Iris pigment epithelial cell (primary cell): ENCODE measurements at regions not wholly inside any gene's neighbourhood (a gene's known extent, or its start where the extent isn't known, plus 50 kb on each side); places are given as distances from the start of the nearest gene placed in this dataset.
A peak's percentile ranks its signal among the peaks of the same experiment; 100 is the strongest.

Source experiments
- DNase-seq: peaks from one replicate; pipeline ENCODE4 v3.0.0-alpha.2; 2011; ENCODE audit warnings: low read depth

- DNase-seq: no peak
Measured at GRCh38 chr7:84617265-84618030, 422.9 kb upstream of the SEMA3A start.

- DNase-seq: peak; percentile 19
Measured at GRCh38 chr7:84614821-84615501, 420.4 kb upstream of the SEMA3A start.

- no peak for DNase-seq
Measured at GRCh38 chr7:84612981-84613681, 418.5 kb upstream of the SEMA3A start.

GRCh38 chr7:84611391-84611790 is 416.8 kb upstream of the SEMA3A start:
- no peak for DNase-seq

GRCh38 chr7:84610390-84610789 is 415.8 kb upstream of the SEMA3A start:
- DNase-seq: no peak

- no peak for DNase-seq
Measured at GRCh38 chr7:84605301-84605700, 410.7 kb upstream of the SEMA3A start.

- DNase-seq: no peak
Measured at GRCh38 chr7:84603545-84603944, 409.0 kb upstream of the SEMA3A start.

- DNase-seq: no peak
Measured at GRCh38 chr7:84595026-84595425, 400.4 kb upstream of the SEMA3A start.

- no peak for DNase-seq
Measured at GRCh38 chr7:84591897-84592296, 397.3 kb upstream of the SEMA3A start.

- DNase-seq: no peak
Measured at GRCh38 chr7:84589012-84589411, 394.4 kb upstream of the SEMA3A start.

- no peak for DNase-seq
Measured at GRCh38 chr7:84583331-84583730, 388.7 kb upstream of the SEMA3A start.

- DNase-seq: no peak
Measured at GRCh38 chr7:84582747-84583146, 388.2 kb upstream of the SEMA3A start.

GRCh38 chr7:84578825-84579224 is 384.2 kb upstream of the SEMA3A start:
- no peak for DNase-seq

GRCh38 chr7:84568781-84569180 is 374.2 kb upstream of the SEMA3A start:
- no peak for DNase-seq

- DNase-seq: no peak
Measured at GRCh38 chr7:84565345-84566074, 370.9 kb upstream of the SEMA3A start.

GRCh38 chr7:84553711-84554110 is 359.1 kb upstream of the SEMA3A start:
- DNase-seq: no peak

GRCh38 chr7:84549409-84549808 is 354.8 kb upstream of the SEMA3A start:
- no peak for DNase-seq

GRCh38 chr7:84548366-84549365 is 354.1 kb upstream of the SEMA3A start:
- DNase-seq: peak; percentile 55

- DNase-seq: no peak
Measured at GRCh38 chr7:84547331-84547730, 352.7 kb upstream of the SEMA3A start.

GRCh38 chr7:84546403-84546802 is 351.8 kb upstream of the SEMA3A start:
- no peak for DNase-seq

GRCh38 chr7:84538268-84538667 is 343.7 kb upstream of the SEMA3A start:
- no peak for DNase-seq
